GM18498 (cell line): ENCODE measurements at regions not wholly inside any gene's neighbourhood (a gene's known extent, or its start where the extent isn't known, plus 50 kb on each side); places are given as distances from the start of the nearest gene placed in this dataset.

Experiments used
- ATAC-seq: cut with Tn5 transposase; IDR thresholded peaks from one replicate; pipeline ENCODE4 v1.9.1; 2021; ENCODE audit warnings: mild to moderate bottlenecking, moderate library complexity; ENCODE audit not compliant: unreplicated experiment

GRCh38 chr12:18966954-18967353 is 162.6 kb upstream of the PLEKHA5 start:
- no peak for ATAC-seq

- ATAC-seq, result no peak
These were observed 161.7 kb upstream of the PLEKHA5 start for GRCh38 chr12:18967814-18968213.

- ATAC-seq, result no peak
These were observed 160.0 kb upstream of the PLEKHA5 start for GRCh38 chr12:18969512-18969911.

- ATAC-seq, result no peak
These were observed 158.9 kb upstream of the PLEKHA5 start for GRCh38 chr12:18970603-18971002.

GRCh38 chr12:18971932-18972331 is 157.6 kb upstream of the PLEKHA5 start:
- no peak for ATAC-seq

- no peak for ATAC-seq
These were observed 153.6 kb upstream of the PLEKHA5 start for GRCh38 chr12:18975933-18976332.

- no peak for ATAC-seq
These were observed 150.0 kb upstream of the PLEKHA5 start for GRCh38 chr12:18979401-18980126.

- no peak for ATAC-seq
These were observed 147.8 kb upstream of the PLEKHA5 start for GRCh38 chr12:18981732-18982131.

- peak; percentile 69 for ATAC-seq
These were observed 147.1 kb upstream of the PLEKHA5 start for GRCh38 chr12:18982226-18982949.

- ATAC-seq, result no peak
These were observed 145.7 kb upstream of the PLEKHA5 start for GRCh38 chr12:18983854-18984253.

GRCh38 chr12:18990856-18991255 is 138.7 kb upstream of the PLEKHA5 start:
- ATAC-seq, result no peak

- no peak for ATAC-seq
These were observed 137.2 kb upstream of the PLEKHA5 start for GRCh38 chr12:18992336-18992735.

- no peak for ATAC-seq
These were observed 130.9 kb upstream of the PLEKHA5 start for GRCh38 chr12:18998343-18999261.

- ATAC-seq, result no peak
These were observed 128.7 kb upstream of the PLEKHA5 start for GRCh38 chr12:19000836-19001235.

- no peak for ATAC-seq
These were observed 127.3 kb upstream of the PLEKHA5 start for GRCh38 chr12:19002216-19002615.

GRCh38 chr12:19003141-19003540 is 126.4 kb upstream of the PLEKHA5 start:
- ATAC-seq, result no peak

- ATAC-seq, result no peak
These were observed 125.4 kb upstream of the PLEKHA5 start for GRCh38 chr12:19003987-19004619.

GRCh38 chr12:19005257-19005801 is 124.2 kb upstream of the PLEKHA5 start:
- no peak for ATAC-seq

- ATAC-seq, result no peak
These were observed 122.9 kb upstream of the PLEKHA5 start for GRCh38 chr12:19006626-19007137.

- ATAC-seq, result no peak
These were observed 121.4 kb upstream of the PLEKHA5 start for GRCh38 chr12:19008102-19008501.
